HG03103 (cell line): ENCODE measurements at regions not wholly inside any gene's neighbourhood (a gene's known extent, or its start where the extent isn't known, plus 50 kb on each side); places are given as distances from the start of the nearest gene placed in this dataset.
"Not testable (repeated sequence)": the region's sequence is repeated elsewhere in the genome, so short reads cannot be mapped to it uniquely, and the experiment has no call there.

ENCODE experiments used
- ATAC-seq: cut with Tn5 transposase; IDR thresholded peaks from one replicate; pipeline ENCODE4 v1.9.1; 2021; ENCODE audit warnings: low read depth; ENCODE audit not compliant: unreplicated experiment

GRCh38 chr1:197985351-197985750, 68.2 kb downstream of the LHX9 start:
- ATAC-seq, result no peak

- no peak for ATAC-seq
Measured at GRCh38 chr1:197986817-197987216, 69.6 kb downstream of the LHX9 start.

- no peak for ATAC-seq
Measured at GRCh38 chr1:197987294-197987693, 70.1 kb downstream of the LHX9 start.

GRCh38 chr1:197988581-197988980, 71.4 kb downstream of the LHX9 start:
- ATAC-seq, result not testable (repeated sequence)

GRCh38 chr1:197989058-197989457, 71.9 kb downstream of the LHX9 start:
- no peak for ATAC-seq

- ATAC-seq, result no peak
Measured at GRCh38 chr1:197991594-197991993, 74.4 kb downstream of the LHX9 start.

GRCh38 chr1:197994907-197995407, 77.8 kb downstream of the LHX9 start:
- ATAC-seq, result no peak

GRCh38 chr1:197995408-197996258, 78.5 kb downstream of the LHX9 start:
- no peak for ATAC-seq

GRCh38 chr1:197996259-197996512, 79.0 kb downstream of the LHX9 start:
- not testable (repeated sequence) for ATAC-seq

GRCh38 chr1:197998110-197998509, 80.9 kb downstream of the LHX9 start:
- no peak for ATAC-seq

- no peak for ATAC-seq
Measured at GRCh38 chr1:198001776-198002408, 84.7 kb downstream of the LHX9 start.

- ATAC-seq, result no peak
Measured at GRCh38 chr1:198003468-198003867, 86.3 kb downstream of the LHX9 start.

GRCh38 chr1:198007011-198007410, 89.8 kb downstream of the LHX9 start:
- no peak for ATAC-seq

GRCh38 chr1:198007687-198008607, 90.8 kb downstream of the LHX9 start:
- ATAC-seq, result no peak

GRCh38 chr1:198014355-198014754, 97.2 kb downstream of the LHX9 start:
- ATAC-seq, result no peak

GRCh38 chr1:198015309-198015708, 98.1 kb downstream of the LHX9 start:
- no peak for ATAC-seq

GRCh38 chr1:198018529-198018928, 101.4 kb downstream of the LHX9 start:
- no peak for ATAC-seq

GRCh38 chr1:198019126-198019525, 102.0 kb downstream of the LHX9 start:
- no peak for ATAC-seq

GRCh38 chr1:198024336-198024735, 107.2 kb downstream of the LHX9 start:
- no peak for ATAC-seq

GRCh38 chr1:198024782-198025181, 107.6 kb downstream of the LHX9 start:
- no peak for ATAC-seq

GRCh38 chr1:198030682-198031081, 113.5 kb downstream of the LHX9 start:
- ATAC-seq, result no peak
